CD4-positive, alpha-beta T cell treated with Interleukin-1 beta for 1 hour (primary cell): ENCODE measurements at regions not wholly inside any gene's neighbourhood (a gene's known extent, or its start where the extent isn't known, plus 50 kb on each side); places are given as distances from the start of the nearest gene placed in this dataset.

Source experiments
- DNase-seq, 2 donors: peaks; one replicate each; pipeline ENCODE4 v3.0.0-alpha.2; 2020 to 2022

GRCh38 chr17:55632893-55633292, 89.8 kb downstream of the TMEM100 start:
- DNase-seq, result no peak

GRCh38 chr17:55632236-55632635, 90.4 kb downstream of the TMEM100 start:
- DNase-seq, result no peak

GRCh38 chr17:55629995-55630394, 92.7 kb downstream of the TMEM100 start:
- no peak for DNase-seq

DNA sequence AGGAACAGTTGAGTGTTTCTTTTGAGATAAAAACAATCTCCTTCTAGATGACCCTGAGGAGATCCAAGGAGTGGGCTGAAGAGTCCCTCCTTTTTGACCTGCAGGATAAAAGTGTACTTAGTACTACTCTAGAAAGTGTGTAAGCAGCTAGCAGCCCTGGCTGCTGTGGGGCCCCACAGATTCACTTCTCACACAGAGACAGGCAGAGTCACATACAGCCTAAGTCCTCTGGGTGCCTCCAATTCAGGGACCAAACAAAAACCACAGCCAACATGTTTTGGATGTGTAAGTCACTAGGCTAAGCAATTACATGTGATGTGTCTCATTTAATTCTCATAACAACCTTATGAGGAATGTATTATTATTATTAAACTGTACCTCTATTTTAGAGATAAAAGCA, 97.1 kb downstream of the TMEM100 start:
- DNase-seq, result no peak

- no peak for DNase-seq
Observed at GRCh38 chr17:55624772-55625433, 97.8 kb downstream of the TMEM100 start.

DNA sequence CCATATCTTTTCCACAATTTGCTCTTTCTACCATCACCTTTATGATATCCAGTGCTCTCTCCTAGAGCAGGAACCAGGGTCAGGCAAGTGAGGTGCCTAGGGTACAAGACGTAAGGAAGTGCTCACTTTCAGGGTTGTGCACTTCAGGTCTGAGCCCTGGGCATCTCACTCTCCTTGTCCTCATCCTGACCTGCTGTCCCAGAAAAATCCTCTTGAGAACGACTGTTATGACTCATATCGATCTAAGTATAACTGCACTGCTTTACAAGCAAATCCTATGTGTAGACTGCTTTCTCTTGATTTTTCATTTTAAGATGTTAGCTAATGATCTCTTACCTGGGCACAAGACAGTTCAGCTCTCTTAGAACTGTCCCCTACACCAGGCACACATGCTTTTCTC, 100.1 kb downstream of the TMEM100 start:
- DNase-seq, result no peak

- DNase-seq, result no peak
Observed at GRCh38 chr17:55620945-55621344, 101.7 kb downstream of the TMEM100 start.

GRCh38 chr17:55620023-55620422, 102.6 kb downstream of the TMEM100 start:
- no peak for DNase-seq

- no peak for DNase-seq
Observed at GRCh38 chr17:55617441-55617840, 105.2 kb downstream of the TMEM100 start.

DNA sequence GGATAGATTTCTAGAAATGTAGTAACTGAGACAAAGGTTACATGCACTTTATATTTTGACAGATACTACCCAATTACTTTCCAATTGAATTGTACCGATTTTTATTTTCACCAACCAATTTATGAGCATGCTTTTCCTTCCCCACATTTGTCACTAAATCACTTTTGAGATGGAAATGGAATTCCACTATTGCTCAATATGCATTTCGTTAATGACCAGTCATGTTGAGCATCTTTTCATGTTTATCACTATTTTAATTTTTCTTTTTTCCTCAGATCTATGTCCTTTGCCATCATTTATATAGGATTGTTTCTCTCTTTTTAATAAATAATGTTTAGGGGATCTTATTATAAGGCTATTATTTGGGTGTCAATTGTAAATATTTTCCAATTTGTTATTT, 102.8 kb upstream of the SMIM36 start:
- no peak for DNase-seq

DNA sequence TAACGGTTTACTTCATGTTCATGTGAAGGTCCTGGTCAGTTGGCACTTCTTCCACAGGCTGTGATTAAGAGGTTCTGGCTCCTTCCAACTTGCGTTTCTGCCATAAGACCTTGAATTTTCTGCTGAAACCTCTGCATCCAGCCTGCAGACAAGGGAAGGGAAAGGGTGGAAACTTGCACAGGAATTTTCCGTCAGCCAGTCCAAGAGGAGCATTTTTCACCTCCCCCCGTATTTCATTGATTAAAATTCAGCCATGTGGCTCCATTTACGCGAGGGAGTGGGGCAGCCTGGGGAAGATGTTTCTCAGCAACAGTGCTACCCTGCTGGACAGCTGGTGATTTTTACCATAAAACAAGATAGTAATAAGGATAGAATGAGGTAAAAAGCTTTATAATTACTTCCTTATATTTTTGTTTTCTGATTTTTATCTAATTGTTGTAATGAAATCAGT, 101.5 kb upstream of the SMIM36 start:
- no peak for DNase-seq

DNA sequence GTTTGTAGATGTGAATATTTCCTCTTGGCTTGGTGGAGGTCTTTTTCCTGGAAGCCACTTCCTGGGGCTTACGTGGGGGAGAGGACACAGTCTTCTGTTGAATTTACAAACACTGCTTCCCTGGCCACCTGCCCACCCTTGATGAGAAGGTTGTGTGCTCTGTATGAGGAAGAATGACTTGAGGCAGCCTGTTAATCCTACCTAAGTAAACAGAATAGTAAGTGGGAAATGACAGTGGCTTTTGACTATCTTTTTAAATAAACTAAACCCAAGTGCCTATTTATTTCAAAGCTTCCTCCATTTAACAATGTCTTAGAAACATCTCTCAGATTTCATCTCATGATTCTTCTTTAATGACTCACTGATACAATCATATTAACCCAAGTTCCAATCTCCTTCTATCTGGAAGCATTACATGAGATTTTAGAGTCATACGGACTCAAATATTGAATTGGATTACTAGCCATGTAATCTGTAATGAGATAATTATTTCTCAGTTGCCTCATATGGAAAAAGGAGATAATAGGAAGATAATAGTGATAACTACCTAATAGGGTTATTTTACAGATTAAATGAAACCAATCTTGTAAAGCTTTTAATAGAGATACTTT, 96.6 kb upstream of the SMIM36 start:
- DNase-seq, result no peak

- no peak for DNase-seq
Observed at GRCh38 chr17:55606488-55606815, 95.2 kb upstream of the SMIM36 start.

DNA sequence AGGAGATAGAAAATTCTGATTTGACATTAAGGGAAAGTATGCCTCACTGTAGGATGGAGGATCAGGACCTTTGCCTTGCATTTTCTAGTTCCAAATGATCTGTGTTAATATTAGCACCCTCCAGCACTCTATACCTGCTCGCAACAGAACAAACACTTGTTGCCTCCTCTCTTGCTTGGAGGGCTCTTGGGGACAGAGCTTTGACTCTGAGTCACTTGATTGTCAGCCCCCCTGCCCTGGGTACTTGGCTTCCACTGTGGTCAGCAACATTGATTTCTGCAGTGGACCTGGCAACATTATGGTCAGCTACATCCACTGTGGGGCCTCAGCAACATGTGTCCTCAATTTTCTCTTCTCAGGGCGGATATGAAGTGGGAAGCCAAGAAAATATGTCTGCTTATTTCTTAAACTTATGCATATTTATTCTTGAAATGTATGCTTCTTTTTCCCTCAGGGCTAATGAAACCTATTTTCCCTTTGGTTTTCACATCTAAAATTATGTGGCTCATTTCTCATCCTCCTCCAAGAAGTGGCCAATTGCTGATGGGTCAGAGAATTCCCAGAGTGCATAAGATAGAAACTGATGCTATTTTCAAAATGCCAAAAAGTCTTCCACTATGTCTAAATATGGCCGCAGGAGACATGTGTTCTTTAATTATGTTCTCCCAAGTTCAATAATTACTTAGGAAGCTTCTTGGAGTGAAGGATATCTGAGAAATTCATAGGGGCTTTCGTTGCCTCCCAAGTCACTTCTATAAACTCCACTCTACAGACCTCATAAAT, 94.6 kb upstream of the SMIM36 start:
- no peak for DNase-seq

GRCh38 chr17:55601874-55602364, 90.7 kb upstream of the SMIM36 start:
- peak; percentile 13 to 45 for DNase-seq

- no peak for DNase-seq
Observed at GRCh38 chr17:55598495-55598894, 87.2 kb upstream of the SMIM36 start.

- DNase-seq, result no peak
Observed at GRCh38 chr17:55588446-55589242, 77.4 kb upstream of the SMIM36 start.

DNA sequence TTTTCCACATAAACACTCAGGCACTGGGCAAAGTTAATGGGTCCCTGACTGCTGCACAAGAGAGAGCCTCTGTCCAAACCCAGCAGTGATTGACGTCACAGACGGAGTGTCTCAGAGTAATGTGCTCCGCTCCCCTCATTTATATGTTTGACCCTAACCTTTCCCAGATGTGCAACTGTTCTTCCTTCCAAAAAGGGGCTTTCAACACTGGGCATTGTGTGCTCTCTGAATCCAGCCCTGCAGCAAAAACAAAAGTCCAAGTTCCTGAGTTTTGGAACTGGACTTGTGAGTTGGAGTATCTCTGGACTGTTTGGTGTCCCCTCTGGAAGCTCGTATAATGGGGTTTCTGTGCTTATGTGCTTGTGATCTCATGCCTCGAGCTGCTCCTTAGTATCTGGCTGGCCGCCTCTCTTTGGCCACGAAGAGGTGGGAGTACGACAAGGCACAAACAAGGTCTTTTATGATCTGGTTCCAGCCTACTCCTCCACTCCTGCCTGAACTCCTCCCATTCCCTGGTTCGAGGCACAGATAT, 76.4 kb upstream of the SMIM36 start:
- no peak for DNase-seq

DNA sequence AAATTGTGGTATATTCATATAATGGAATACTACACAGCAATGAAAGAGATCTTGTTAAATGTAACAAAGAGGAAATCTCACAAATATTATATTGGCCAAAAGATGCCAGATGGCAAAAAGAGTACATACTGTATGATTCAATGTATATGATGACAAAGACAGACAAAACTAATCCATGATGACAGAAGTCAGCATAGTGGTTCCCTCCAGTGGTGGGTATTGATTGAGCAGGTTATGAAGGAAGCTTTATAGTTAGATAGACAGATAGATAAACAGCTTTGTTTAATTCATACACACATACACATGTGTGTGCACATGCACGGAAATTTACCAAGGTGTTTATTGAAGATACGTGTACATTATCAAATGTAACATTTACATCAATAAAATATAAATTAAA, 74.4 kb upstream of the SMIM36 start:
- no peak for DNase-seq

DNA sequence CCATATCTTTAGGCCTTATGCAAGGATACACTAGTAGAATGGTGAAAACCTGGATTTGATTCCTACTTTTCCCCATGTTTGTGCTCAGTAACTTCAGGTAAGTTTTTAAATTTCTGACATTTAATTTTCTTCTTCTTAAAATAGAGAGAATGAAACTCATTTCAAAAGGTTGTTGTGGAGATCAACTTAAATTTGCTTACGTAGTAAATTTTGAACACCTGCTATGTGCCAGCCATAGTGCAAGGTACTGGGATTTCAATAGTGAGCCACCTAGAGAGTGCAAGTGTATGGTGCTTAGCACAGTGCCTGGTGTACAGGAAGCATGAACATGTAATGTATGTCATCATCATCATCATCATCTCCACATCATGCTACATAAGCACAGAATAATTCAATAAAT, 73.6 kb upstream of the SMIM36 start:
- DNase-seq, result no peak

DNA sequence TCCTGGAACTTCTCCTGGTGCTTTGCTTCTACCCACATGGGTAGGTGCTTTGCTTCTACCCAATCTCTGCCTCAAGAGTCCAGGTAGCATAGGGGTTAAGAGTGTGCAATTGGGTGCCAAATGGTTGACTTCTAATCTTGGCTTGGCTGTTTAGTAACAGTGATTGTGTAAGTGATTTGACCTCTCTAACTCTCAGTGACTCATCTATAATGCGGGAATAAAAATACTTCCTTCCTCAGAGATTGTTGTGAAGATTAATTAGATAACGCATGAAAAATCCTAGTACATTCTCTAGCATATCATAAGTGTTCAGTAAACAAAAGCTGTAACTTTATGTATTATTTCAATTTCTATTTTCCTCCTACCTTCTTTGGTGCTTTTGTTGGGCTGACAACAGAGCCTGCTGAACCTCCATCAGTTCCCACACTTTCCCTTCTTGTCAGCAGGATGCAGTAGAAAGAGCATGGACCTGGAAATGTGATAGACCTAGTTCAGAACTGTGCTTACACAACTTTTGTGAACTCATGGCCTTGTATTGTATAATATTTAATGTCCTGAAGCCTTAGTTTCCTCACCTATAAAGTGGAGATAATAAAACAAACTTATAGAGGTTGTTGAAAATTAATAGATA, 72.9 kb upstream of the SMIM36 start:
- no peak for DNase-seq

- DNase-seq, result no peak
Observed at GRCh38 chr17:55582897-55583296, 71.6 kb upstream of the SMIM36 start.
